ENCODE measurements at regions not wholly inside any gene's neighbourhood (a gene's known extent, or its start where the extent isn't known, plus 50 kb on each side); places are given as distances from the start of the nearest gene placed in this dataset.

DNA sequence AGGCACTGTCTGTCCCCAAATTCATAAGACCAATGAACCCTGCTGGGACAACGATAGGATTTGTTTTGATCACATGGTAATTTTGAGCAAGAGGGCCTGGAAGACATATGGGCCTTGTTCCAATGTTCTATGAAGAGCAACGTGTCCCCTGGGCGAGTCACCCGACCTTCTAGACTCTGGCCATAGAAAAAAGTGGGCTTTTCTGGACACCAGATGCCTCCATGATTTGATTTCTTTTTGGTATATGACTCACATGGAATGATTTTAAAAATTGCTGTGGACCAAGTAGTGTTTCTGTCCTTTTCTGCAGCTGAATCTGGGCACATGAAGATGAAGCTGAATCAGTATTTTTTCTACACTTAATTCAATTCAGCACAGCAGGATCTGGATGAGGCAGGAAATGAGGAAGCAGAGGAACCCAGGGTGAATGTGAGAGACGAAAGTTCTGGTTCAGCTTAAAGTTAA lies 104.9 kb downstream of the CDC42EP3 start:
- Histone ChIP-seq H3K4me1 (no peaks in the 10 kb centered on the region), H3K36me3 (ENCODE audit: control insufficient read depth, insufficient read depth, low read length) (no peaks in the 10 kb centered on the region), H3K79me2 (no peaks in the 10 kb centered on the region)

DNA sequence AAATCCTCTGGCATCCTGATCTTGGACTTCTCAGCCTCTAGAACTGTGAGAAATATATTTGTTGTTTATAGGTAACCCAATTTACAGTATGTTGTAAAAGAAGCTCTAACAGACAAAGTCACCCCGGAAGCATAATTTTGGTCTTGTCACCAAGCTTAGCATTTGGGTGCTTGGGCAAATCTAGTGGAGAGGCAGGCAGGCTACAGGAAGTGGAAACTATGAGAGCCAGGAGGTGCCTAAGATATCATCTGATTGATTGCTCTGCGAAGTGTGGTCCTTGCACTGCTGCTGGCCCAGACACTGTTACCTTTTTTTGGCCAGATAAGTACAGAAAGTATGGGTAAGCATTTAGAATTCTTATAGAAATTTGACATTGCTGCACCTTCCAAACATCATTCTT lies 102.9 kb downstream of the CDC42EP3 start:
- H3K9ac ChIP-seq = no peak overlapping the region
- H3K36me3 ChIP-seq (ENCODE audit: control insufficient read depth, insufficient read depth, low read length) = no peaks in the 10 kb centered on the region
- H3K4me3 ChIP-seq (ENCODE audit: low read depth, low read length) = no peak overlapping the region
- H3K79me2 ChIP-seq = no peaks in the 10 kb centered on the region
- no peaks in the 10 kb centered on the region for H3K4me1 ChIP-seq
- H3K9me3 ChIP-seq (ENCODE audit: control insufficient read depth, low read length) = no peaks in the 10 kb centered on the region
- TF ChIP-seq, protein P1, sequence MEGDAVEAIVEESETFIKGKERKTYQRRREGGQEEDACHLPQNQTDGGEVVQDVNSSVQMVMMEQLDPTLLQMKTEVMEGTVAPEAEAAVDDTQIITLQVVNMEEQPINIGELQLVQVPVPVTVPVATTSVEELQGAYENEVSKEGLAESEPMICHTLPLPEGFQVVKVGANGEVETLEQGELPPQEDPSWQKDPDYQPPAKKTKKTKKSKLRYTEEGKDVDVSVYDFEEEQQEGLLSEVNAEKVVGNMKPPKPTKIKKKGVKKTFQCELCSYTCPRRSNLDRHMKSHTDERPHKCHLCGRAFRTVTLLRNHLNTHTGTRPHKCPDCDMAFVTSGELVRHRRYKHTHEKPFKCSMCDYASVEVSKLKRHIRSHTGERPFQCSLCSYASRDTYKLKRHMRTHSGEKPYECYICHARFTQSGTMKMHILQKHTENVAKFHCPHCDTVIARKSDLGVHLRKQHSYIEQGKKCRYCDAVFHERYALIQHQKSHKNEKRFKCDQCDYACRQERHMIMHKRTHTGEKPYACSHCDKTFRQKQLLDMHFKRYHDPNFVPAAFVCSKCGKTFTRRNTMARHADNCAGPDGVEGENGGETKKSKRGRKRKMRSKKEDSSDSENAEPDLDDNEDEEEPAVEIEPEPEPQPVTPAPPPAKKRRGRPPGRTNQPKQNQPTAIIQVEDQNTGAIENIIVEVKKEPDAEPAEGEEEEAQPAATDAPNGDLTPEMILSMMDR (IDR thresholded peaks at IDR 0.05) = no peak
- no peaks in the 10 kb centered on the region for H3K27me3 ChIP-seq (ENCODE audit: control insufficient read depth, insufficient read depth, low read length)
- no peak overlapping the region for H2AFZ ChIP-seq
- no peak overlapping the region for H3K27ac ChIP-seq
- no peak overlapping the region for H3K4me2 ChIP-seq (ENCODE audit: low read length)

More for the DNA sequence above, 104.9 kb downstream of the CDC42EP3 start:
- Histone ChIP-seq H3K4me3 (ENCODE audit: low read depth, low read length) (no peak overlapping the region), H2AFZ (no peak overlapping the region), H3K27me3 (ENCODE audit: control insufficient read depth, insufficient read depth, low read length) (no peaks in the 10 kb centered on the region), H3K27ac (no peak overlapping the region), H3K4me2 (ENCODE audit: low read length) (no peak overlapping the region), H3K9ac (no peak overlapping the region), H3K9me3 (ENCODE audit: control insufficient read depth, low read length) (no peaks in the 10 kb centered on the region)
- TF ChIP-seq, protein P1 (IDR thresholded peaks at IDR 0.05) = no peak

DNA sequence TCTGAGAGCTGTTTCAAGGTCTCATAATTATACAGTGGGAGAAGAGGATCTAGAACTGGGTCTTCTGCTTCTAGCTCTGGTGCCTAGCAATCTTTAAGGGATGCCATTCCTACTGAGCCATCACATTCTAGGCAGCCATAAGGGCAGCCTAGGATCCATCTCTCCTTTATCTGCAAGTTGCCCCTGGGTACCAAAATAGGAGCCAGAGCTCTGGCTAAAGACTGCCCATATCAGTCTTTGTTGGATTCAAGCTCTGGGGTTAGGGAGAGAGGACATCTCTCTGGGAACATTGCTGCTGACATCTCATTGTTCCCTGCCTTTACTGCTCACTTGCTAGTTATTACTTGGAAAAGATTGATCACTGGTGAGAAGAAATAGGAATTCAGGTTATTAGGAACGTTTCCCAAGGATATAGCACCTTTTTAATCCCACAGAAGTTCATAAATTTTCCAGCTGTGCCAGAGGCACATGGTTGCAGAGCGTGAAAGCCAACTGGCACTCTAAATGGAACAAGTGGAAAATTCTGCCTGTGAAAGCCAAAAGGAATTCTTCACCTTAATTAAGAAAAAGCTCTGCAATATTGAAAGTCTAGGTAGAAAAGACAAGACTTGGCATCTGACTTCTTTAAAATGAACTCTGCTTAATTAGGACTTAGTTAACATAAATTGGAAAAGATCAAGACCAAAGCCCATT lies 102.2 kb downstream of the CDC42EP3 start:
- H2AFZ ChIP-seq = no peak overlapping the region
- H3K27ac ChIP-seq = no peak overlapping the region
- no peak overlapping the region for H3K4me2 ChIP-seq (ENCODE audit: low read length)
- no peaks in the 10 kb centered on the region for H3K4me1 ChIP-seq
- H3K9me3 ChIP-seq (ENCODE audit: control insufficient read depth, low read length) = no peaks in the 10 kb centered on the region
- H3K9ac ChIP-seq = no peak overlapping the region
- H3K27me3 ChIP-seq (ENCODE audit: control insufficient read depth, insufficient read depth, low read length) = no peaks in the 10 kb centered on the region
- no peak overlapping the region for H3K4me3 ChIP-seq (ENCODE audit: low read depth, low read length)
- H3K79me2 ChIP-seq = no peaks in the 10 kb centered on the region
- TF ChIP-seq, protein P1 (IDR thresholded peaks at IDR 0.05) = no peak
- H3K36me3 ChIP-seq (ENCODE audit: control insufficient read depth, insufficient read depth, low read length) = no peaks in the 10 kb centered on the region

DNA sequence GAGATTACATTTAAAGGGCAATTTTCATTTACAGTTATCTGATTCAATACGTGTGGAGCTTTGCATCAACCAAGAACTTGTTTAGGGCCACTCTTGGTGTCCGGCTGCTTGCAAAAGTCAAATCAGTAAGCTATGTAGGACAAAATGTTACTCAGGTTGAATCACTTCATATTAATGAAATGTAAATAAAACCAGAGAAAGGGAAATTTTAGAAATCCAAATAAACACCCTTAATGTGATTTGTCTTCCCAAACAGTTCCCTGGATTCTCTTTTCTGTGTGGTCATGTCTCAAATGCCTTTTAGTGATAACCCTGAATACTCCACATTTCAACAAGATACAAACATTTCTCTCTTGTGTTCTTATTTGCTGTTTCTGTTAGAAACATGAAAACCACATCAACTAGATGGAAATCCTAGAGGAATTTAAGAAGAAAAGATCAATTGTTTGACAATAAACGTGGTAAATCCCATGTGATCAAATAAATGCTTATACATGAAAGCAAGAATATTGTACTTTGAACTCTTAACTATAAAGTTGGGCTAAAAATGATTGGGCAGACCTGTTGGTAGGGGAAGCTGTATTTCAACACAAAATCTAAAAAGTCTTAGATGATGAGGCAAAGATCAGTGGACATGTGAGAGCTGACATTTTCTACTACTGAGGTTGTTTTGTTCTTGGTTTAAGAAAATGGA lies 101.3 kb downstream of the CDC42EP3 start:
- Histone ChIP-seq H3K9me3 (ENCODE audit: control insufficient read depth, low read length) (no peaks in the 10 kb centered on the region), H2AFZ (no peak overlapping the region), H3K4me2 (ENCODE audit: low read length) (no peak overlapping the region), H3K79me2 (no peaks in the 10 kb centered on the region), H3K27me3 (ENCODE audit: control insufficient read depth, insufficient read depth, low read length) (no peaks in the 10 kb centered on the region), H3K36me3 (ENCODE audit: control insufficient read depth, insufficient read depth, low read length) (no peaks in the 10 kb centered on the region), H3K4me3 (ENCODE audit: low read depth, low read length) (no peak overlapping the region), H3K4me1 (no peaks in the 10 kb centered on the region), H3K9ac (no peak overlapping the region), H3K27ac (no peak overlapping the region)
- TF ChIP-seq, protein P1 (IDR thresholded peaks at IDR 0.05) = no peak

Data from parathyroid adenoma (tissue), 2 donors.